Activated B cell treated with CpG ODN at 0.5 μM for 24 hours (primary cell): ENCODE measurements at regions not wholly inside any gene's neighbourhood (a gene's known extent, or its start where the extent isn't known, plus 50 kb on each side); places are given as distances from the start of the nearest gene placed in this dataset.
A peak's percentile ranks its signal among the peaks of the same experiment; 100 is the strongest.

Experiments used
- ATAC-seq: fragments of 200-7000 bp; cut with Tn5 transposase; one replicate; pipeline ENCODE4 v1.10.0; 2021; ENCODE audit warnings: low read depth, mild to moderate bottlenecking, moderate library complexity
- CTCF ChIA-PET: fragments of 350-600 bp; sonication (Branson Sonifier 250); formaldehyde crosslinking; loops from one replicate; lab custom pipeline; 2021; ENCODE audit warnings: antibody characterized with exemption; lab: Charles Lee
- POLR2A ChIA-PET: fragments of 350-600 bp; sonication (Branson Sonifier 250); formaldehyde crosslinking; loops from one replicate; lab custom pipeline; 2021; ENCODE audit warnings: antibody characterized with exemption; lab: Charles Lee
- DNase-seq: peaks from one replicate; pipeline ENCODE4 v3.0.0; 2022
- H3K27ac Mint-ChIP-seq: one replicate; pipeline ENCODE4 v1.8.0; 2020; ENCODE audit warnings: mixed read lengths
- H3K27me3 Mint-ChIP-seq: one replicate; pipeline ENCODE4 v1.8.0; 2021; ENCODE audit warnings: mixed read lengths
- H3K36me3 Mint-ChIP-seq: one replicate; pipeline ENCODE4 v1.8.0; 2021; ENCODE audit warnings: low read depth, mixed read lengths
- H3K4me1 Mint-ChIP-seq: one replicate; pipeline ENCODE4 v1.8.0; 2021; ENCODE audit warnings: mixed read lengths
- H3K4me3 Mint-ChIP-seq: one replicate; pipeline ENCODE4 v1.8.0; 2020; ENCODE audit warnings: mild to moderate bottlenecking, mixed read lengths
- H3K9me3 Mint-ChIP-seq: one replicate; pipeline ENCODE4 v1.8.0; 2020; ENCODE audit warnings: mixed read lengths
- CTCF ChIP-seq: fragments of 200-600 bp; IDR thresholded peaks from one replicate; pipeline ENCODE4 v1.8.0; 2022; ENCODE audit warnings: antibody characterized with exemption, mild to moderate bottlenecking
- intact Hi-C: fragments of 100-400 bp; cut with micrococcal nuclease; formaldehyde crosslinking; loops from one replicate; pipeline ENCODE4 v1.15.1; 2024

DNA sequence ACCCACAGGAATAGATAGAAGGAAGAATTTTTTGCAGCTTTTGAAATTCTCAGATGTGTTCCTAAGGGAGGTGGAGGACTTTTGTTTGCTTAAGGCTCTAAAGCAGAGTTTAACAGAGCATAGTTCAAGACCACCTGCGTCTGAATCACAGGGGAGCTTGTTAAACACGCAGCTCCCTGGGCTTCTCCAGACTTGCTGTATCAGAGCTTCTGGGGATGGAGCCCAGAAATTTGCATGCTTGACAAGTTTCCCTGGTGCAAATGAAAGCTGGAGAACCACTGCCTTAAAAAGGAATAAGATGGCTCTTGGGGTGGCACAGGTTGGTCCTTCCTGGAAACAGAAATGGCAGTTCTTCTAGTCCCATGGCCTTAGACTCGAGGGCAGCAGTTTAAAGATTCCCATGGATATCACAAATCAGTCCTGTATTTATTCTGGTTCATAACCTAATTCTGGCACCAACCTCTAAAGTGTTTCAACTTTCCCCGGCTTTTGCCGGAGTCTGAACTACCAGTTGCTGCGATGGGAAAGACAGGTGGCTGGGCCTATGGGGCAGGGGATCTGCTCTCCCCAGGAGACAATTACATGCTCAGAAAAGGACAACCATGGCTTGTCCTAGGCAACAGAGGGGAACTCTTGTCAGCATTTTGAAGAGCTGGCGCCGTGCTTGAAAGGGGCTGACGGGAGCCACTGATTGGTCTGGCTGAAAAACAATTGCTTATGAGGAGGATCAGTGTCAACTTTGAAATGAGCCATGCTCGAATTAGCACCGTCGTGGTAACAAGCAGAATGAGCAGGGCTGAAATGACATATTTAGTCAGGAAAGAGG is 599.6 kb downstream of the CCDC171 start:
- DNase-seq (no peak), ATAC-seq (no peak)
- Mint-ChIP-seq H3K9me3 (peaks cover 3% of the 10 kb centered on the region), H3K27me3 (peaks cover 8% of the 10 kb centered on the region), H3K4me1 (no peaks in the 10 kb centered on the region), H3K4me3 (no peak overlapping the region), H3K27ac (no peak overlapping the region), H3K36me3 (no peaks in the 10 kb centered on the region)
- intact Hi-C loops: no loop called here
- ChIA-PET CTCF (no interaction called here), POLR2A (no interaction called here)
- TF ChIP-seq CTCF: no peak

DNA sequence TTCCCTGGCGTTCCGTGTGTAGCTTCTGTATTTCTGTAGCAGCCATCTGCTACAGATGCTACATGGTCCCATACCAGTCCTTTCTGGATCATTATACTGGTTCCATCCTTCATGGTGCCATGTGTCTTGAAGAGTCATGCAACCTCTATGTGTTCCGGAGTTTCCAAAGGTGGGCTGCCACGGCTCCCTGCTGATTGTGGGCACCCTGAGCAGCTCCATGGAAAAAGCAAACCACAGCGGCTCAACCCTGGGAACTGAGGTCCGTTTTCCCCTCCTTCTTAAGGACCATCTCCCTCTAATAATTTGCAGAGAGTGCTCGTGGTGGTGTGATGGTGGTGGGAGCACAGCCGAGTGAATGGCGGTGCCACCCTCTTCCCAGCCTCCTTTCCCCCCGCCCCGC is 600.4 kb downstream of the CCDC171 start:
- peaks cover 8% of the 10 kb centered on the region for H3K27me3 Mint-ChIP-seq
- peaks cover 3% of the 10 kb centered on the region for H3K9me3 Mint-ChIP-seq
- no peaks in the 10 kb centered on the region for H3K36me3 Mint-ChIP-seq
- H3K4me3 Mint-ChIP-seq: no peak overlapping the region
- ChIA-PET CTCF (no interaction called here), POLR2A (no interaction called here)
- TF ChIP-seq CTCF: no peak
- DNase-seq (no peak), ATAC-seq (no peak)
- H3K27ac Mint-ChIP-seq: no peak overlapping the region
- intact Hi-C loops: no loop called here
- no peaks in the 10 kb centered on the region for H3K4me1 Mint-ChIP-seq

DNA sequence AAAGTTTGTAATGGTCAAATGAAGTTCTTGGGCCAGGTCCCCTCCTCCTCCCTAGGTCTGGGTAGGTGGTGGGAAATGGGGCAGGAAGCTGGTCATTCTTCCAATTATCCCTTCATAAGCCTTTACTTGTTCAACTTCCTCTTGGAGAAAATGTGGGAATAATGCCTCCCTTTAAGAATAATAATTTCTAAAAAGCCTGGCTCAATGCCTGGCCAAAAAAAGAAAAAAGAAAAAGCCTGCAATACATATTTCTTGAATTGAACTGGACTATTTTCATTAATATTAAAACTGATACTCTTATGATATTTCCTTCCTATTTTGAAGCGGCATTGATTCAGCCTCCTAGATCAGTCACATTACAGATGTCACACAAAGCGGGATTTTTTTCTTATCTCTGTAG is 600.9 kb downstream of the CCDC171 start:
- ChIA-PET CTCF (no interaction called here), POLR2A (no interaction called here)
- H3K9me3 Mint-ChIP-seq: peaks cover 3% of the 10 kb centered on the region
- no peak overlapping the region for H3K4me3 Mint-ChIP-seq
- ATAC-seq (no peak), DNase-seq (no peak)
- H3K4me1 Mint-ChIP-seq: no peaks in the 10 kb centered on the region
- H3K27me3 Mint-ChIP-seq: peaks cover 8% of the 10 kb centered on the region
- H3K27ac Mint-ChIP-seq: no peak overlapping the region
- H3K36me3 Mint-ChIP-seq: no peaks in the 10 kb centered on the region
- intact Hi-C loops: no loop called here
- no peak for TF ChIP-seq CTCF

DNA sequence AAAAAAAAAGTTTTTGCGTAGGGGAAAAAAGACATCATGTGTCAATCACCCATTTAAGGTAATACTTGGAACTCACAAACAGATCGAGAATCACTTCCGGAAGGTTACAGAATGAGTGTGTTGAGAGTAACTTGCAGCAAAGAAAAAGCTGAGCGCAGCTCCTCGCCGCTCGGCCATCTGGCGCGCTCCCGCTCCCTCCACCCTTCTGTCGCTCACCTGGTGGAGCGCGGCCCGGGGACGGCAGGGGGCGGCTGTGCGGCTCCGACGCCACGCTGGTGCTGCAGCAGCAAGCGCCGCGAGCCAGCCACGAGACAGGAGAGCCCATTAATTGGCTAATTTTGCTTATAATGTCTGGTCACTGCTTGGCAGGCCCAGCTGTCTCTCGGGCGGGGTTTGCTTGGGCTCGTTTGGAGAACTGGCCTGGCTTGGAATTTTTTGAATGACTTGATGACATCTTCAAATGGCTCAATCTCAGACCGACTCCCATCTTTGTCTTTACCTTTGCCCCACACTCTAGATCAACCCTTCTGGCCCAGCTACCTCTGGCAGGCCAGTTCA is 601.8 kb downstream of the CCDC171 start:
- no peak for TF ChIP-seq CTCF
- no peaks in the 10 kb centered on the region for H3K36me3 Mint-ChIP-seq
- no peak overlapping the region for H3K4me3 Mint-ChIP-seq
- ATAC-seq: peak; percentile 14
- H3K27ac Mint-ChIP-seq: no peak overlapping the region
- no peak for DNase-seq
- no peaks in the 10 kb centered on the region for H3K4me1 Mint-ChIP-seq
- no peaks in the 10 kb centered on the region for H3K9me3 Mint-ChIP-seq
- ChIA-PET CTCF (no interaction called here), POLR2A (no interaction called here)
- intact Hi-C loops: no loop called here
- H3K27me3 Mint-ChIP-seq: peaks cover 8% of the 10 kb centered on the region

DNA sequence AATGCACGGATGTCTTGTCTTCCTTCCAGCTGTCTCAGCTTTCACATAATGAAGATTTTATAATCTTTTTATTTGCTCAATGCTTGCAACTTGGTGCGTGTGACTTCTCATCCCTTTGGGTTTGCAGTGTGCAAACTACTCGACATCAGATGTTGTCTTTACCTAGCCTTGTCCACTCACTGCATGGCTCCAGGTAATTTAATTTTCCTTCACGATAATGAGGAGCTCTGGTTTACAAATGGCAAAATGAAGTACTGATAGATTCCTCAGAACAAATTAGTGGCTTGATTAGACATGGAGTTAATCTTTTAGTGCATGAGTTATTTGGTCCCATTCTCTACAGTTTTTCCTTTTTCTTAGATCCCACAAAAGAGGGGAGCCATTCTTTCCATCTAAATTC is 603.0 kb downstream of the CCDC171 start:
- peaks cover 8% of the 10 kb centered on the region for H3K27me3 Mint-ChIP-seq
- CTCF ChIA-PET: interaction anchor here (0.7 kb wide), 1 partner anchor 22 kb away, joined by 3 read pairs; no protein-coding TSS in a partner anchor
- no peak for ATAC-seq

More for the DNA sequence above, 603.0 kb downstream of the CCDC171 start:
- Mint-ChIP-seq H3K27ac (no peak overlapping the region), H3K4me3 (no peak overlapping the region), H3K36me3 (no peaks in the 10 kb centered on the region), H3K4me1 (no peaks in the 10 kb centered on the region), H3K9me3 (no peaks in the 10 kb centered on the region)
- intact Hi-C loops: no loop called here
- no peak for DNase-seq
- no peak for TF ChIP-seq CTCF
- POLR2A ChIA-PET: no interaction called here
